ENCODE measurements at regions not wholly inside any gene's neighbourhood (a gene's known extent, or its start where the extent isn't known, plus 50 kb on each side); places are given as distances from the start of the nearest gene placed in this dataset.

- TF ChIP-seq POLR2A (IDR thresholded peaks at IDR 0.05) (no peak), POLR2AphosphoS5 (IDR thresholded peaks at IDR 0.05) (no peak)
Observed at GRCh38 chr6:100171533-100172321, 177.7 kb upstream of the MCHR2 start.

Data from prostate gland (tissue), 1 donor.